ENCODE measurements at regions not wholly inside any gene's neighbourhood (a gene's known extent, or its start where the extent isn't known, plus 50 kb on each side); places are given as distances from the start of the nearest gene placed in this dataset.
A peak's percentile ranks its signal among the peaks of the same experiment; 100 is the strongest.

DNA sequence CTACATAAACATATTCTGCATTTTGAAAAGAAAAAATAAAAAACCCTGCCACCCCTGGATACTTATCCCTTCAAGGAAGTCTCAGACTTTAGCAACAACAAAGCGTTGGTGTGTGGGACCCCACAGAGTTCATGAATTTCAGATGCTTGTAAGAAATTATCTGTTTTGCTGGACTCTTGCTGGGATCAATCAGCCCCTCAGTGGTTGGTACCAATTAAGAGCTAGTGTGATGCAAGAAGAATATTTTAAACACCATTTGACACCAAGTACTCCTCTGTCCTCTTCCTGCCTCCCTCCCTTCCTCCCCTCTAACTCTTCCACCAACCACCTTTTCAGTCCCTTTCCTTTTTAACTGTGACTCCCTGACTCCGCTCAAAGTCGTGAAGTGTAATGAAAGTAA lies 51.5 kb downstream of the SST start:
- Histone ChIP-seq H2BK5ac (ENCODE audit: low read depth, low read length) (no peak overlapping the region), H3K9ac (replicated peaks in 1 of 4; ENCODE audit: extremely low read depth in 1 of 4, low read depth in 3 of 4, low read length in 3 of 4) (no peak overlapping the region), H3K23me2 (ENCODE audit: low read depth, low read length) (no peaks in the 10 kb centered on the region), H3K27me3 (replicated peaks in 1 of 4; ENCODE audit: control insufficient read depth in 3 of 4, extremely low read depth in 1 of 4, insufficient read depth in 3 of 4, low read length in 3 of 4) (peaks cover 22 to 42% (median 33%) of the 10 kb centered on the region in 4 experiments; a peak in 5 of 7 replicates), H2BK120ac (replicated peaks; ENCODE audit: low read depth, low read length) (no peak overlapping the region), H2BK12ac (ENCODE audit: low read depth, low read length) (no peak overlapping the region), H4K20me1 (replicated peaks in 1 of 2; ENCODE audit: control insufficient read depth in 1 of 2, insufficient read depth in 2 of 2, low read length in 2 of 2) (no peaks in the 10 kb centered on the region), H4K8ac (ENCODE audit: extremely low read depth, insufficient read depth, low read length) (no peak overlapping the region), H3K14ac (ENCODE audit: insufficient read length) (no peak overlapping the region), H2BK15ac (ENCODE audit: low read length) (no peak overlapping the region), H3K9me3 (ENCODE audit: insufficient read depth in 2 of 2, low read depth in 1 of 2, low read length in 1 of 2) (no peaks in the 10 kb centered on the region), H3K4me2 (ENCODE audit: insufficient read depth in 1 of 2, low read depth in 2 of 2, low read length in 2 of 2) (peak overlapping the region; percentile 37 to 53), H3K4ac (replicated peaks; ENCODE audit: insufficient read length, low read depth, low read length) (no peak overlapping the region), H3K27ac (ENCODE audit: low read depth, low read length) (no peak overlapping the region), H3K36me3 (ENCODE audit: control insufficient read depth in 2 of 4, insufficient read depth in 4 of 4, low read length in 3 of 4) (no peaks in the 10 kb centered on the region; a peak in 1 of 8 replicates), H3K79me2 (ENCODE audit: control insufficient read depth in 1 of 2, insufficient read depth in 2 of 2, low read length in 2 of 2) (no peaks in the 10 kb centered on the region), H3K56ac (replicated peaks; ENCODE audit: insufficient read length, low read depth, low read length) (no peak overlapping the region), H3K18ac (ENCODE audit: extremely low read depth, low read length) (no peak overlapping the region), H4K5ac (ENCODE audit: insufficient read length, low read depth, low read length) (no peak overlapping the region), H3K4me3 (ENCODE audit: extremely low read depth in 1 of 4, insufficient read depth in 2 of 4, low read depth in 3 of 4, low read length in 4 of 4) (no peak overlapping the region; a peak in 1 of 8 replicates), H3K4me1 (replicated peaks in 1 of 4; ENCODE audit: control insufficient read depth in 3 of 4, insufficient read depth in 4 of 4, low read length in 3 of 4) (peaks cover 2 to 10% (median 5%) of the 10 kb centered on the region in 4 experiments), H2AK5ac (ENCODE audit: low read depth, low read length) (no peak overlapping the region), H4K91ac (replicated peaks; ENCODE audit: insufficient read length, low read length) (no peak overlapping the region), H3K23ac (ENCODE audit: insufficient read length) (no peak overlapping the region), H2AFZ (ENCODE audit: low read length) (no peak overlapping the region), H2BK20ac (ENCODE audit: low read length) (no peak overlapping the region), H3K79me1 (ENCODE audit: low read depth, low read length) (no peaks in the 10 kb centered on the region)
- peak; percentile 31 to 46 for DNase-seq (ENCODE audit: low read depth in 1 of 2, low spot score in 2 of 2)
- no peak for FAIRE-seq
- CTCF ChIA-PET (ENCODE audit: partially characterized antibody) = interaction anchor here (0.6 to 3.0 kb wide), 8 partner anchors 51 to 479 kb away, joined by 3 to 33 read pairs (median 4); partner anchors contain the start of genes RPL39L and SST
- 8% methylated on average over 3 of the region's 3 CpGs; no CpG with 5 or more reads in 1 of the 2 experiments for WGBS, 2 experiments (ENCODE audit: extremely low coverage in 1 of 2, insufficient coverage in 1 of 2, insufficient read length in 1 of 2, insufficient replicate concordance in 2 of 2, low coverage in 1 of 2, low lambda C conversion rate in 2 of 2, missing lambda C conversion rate in 1 of 2)
- POLR2A ChIA-PET (ENCODE audit: partially characterized antibody) = interaction anchor here (0.8 kb wide), 1 partner anchor 54 kb away, joined by 3 read pairs; no protein-coding TSS in a partner anchor
- TF ChIP-seq CEBPB (IDR thresholded peaks at IDR 0.05; ENCODE audit: low read depth, low read length) = 0 out of 2 replicates have a peak, but pooled peaks have one; percentile 68
- no peak for TF ChIP-seq KDM4A (IDR thresholded peaks at IDR 0.05; ENCODE audit: low read depth, low read length, severe bottlenecking)
- no peak for TF ChIP-seq ATF2 (IDR thresholded peaks at IDR 0.05; ENCODE audit: low read length)
- peak; percentile 85 for TF ChIP-seq NANOG (IDR thresholded peaks at IDR 0.05; ENCODE audit: insufficient read depth, low read depth, low read length, poor library complexity, severe bottlenecking)
- TF ChIP-seq TCF12 (IDR thresholded peaks at IDR 0.05; ENCODE audit: low read depth, low read length) = no peak
- TF ChIP-seq BACH1 (IDR thresholded peaks at IDR 0.05; ENCODE audit: low read length) = no peak
- no peak for TF ChIP-seq ASH2L (IDR thresholded peaks at IDR 0.05; ENCODE audit: low read length)
- TF ChIP-seq CHD1 (IDR thresholded peaks at IDR 0.05; ENCODE audit: low read depth, low read length) = no peak
- TF ChIP-seq GTF2F1 (IDR thresholded peaks at IDR 0.05; ENCODE audit: borderline replicate concordance, low read depth, low read length) = no peak
- TF ChIP-seq YY1 (IDR thresholded peaks at IDR 0.05; ENCODE audit: low read depth, low read length) = no peak
- no peak for TF ChIP-seq CREB1 (IDR thresholded peaks at IDR 0.05)
- no peak for TF ChIP-seq RAD21 (IDR thresholded peaks at IDR 0.05 in 1 of 2, conservative IDR thresholded peaks at IDR 0.05 in 1 of 2; ENCODE audit: low read depth in 2 of 2, low read length in 2 of 2)
- no peak for TF ChIP-seq GABPA (IDR thresholded peaks at IDR 0.05; ENCODE audit: borderline replicate concordance, insufficient read depth, low read length)

Measured in H1 (cell line).